ENCODE measurements at regions not wholly inside any gene's neighbourhood (a gene's known extent, or its start where the extent isn't known, plus 50 kb on each side); places are given as distances from the start of the nearest gene placed in this dataset.

DNA sequence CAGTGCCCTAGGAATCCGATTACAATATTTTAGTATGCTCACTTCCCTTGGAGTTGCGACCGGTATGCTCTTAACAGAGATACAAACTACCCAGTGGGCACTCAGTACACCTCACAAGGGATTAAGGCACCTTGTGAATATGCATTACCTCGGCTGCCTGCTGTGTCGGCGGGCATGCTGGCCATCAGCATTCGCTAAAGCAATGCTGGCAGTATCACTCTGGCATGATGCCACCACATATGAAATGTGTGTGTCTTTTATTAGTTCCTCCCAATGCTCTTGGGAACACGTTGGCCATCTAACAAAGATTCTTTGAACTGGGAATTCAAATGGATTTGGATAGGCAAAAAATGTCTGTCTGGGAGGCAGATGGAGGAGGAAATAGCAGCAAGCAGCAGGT lies 67.4 kb upstream of the FOXB1 start:
- TF ChIP-seq, protein P1, sequence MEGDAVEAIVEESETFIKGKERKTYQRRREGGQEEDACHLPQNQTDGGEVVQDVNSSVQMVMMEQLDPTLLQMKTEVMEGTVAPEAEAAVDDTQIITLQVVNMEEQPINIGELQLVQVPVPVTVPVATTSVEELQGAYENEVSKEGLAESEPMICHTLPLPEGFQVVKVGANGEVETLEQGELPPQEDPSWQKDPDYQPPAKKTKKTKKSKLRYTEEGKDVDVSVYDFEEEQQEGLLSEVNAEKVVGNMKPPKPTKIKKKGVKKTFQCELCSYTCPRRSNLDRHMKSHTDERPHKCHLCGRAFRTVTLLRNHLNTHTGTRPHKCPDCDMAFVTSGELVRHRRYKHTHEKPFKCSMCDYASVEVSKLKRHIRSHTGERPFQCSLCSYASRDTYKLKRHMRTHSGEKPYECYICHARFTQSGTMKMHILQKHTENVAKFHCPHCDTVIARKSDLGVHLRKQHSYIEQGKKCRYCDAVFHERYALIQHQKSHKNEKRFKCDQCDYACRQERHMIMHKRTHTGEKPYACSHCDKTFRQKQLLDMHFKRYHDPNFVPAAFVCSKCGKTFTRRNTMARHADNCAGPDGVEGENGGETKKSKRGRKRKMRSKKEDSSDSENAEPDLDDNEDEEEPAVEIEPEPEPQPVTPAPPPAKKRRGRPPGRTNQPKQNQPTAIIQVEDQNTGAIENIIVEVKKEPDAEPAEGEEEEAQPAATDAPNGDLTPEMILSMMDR (conservative IDR thresholded peaks at IDR 0.05) = no peak
- TF ChIP-seq ZFX (IDR thresholded peaks at IDR 0.05) = no peak
